ENCODE measurements at regions not wholly inside any gene's neighbourhood (a gene's known extent, or its start where the extent isn't known, plus 50 kb on each side); places are given as distances from the start of the nearest gene placed in this dataset.
"Not testable (repeated sequence)": the region's sequence is repeated elsewhere in the genome, so short reads cannot be mapped to it uniquely, and the experiment has no call there.

GRCh38 chr18:5021558-5021957 lies 175.5 kb downstream of the AKAIN1 start:
- no peak for DNase-seq (ENCODE audit: low spot score)

- no peak for DNase-seq (ENCODE audit: low spot score)
Measured at GRCh38 chr18:5015213-5015612, 181.8 kb downstream of the AKAIN1 start.

- peak; percentile 4 for DNase-seq (ENCODE audit: low spot score)
Measured at GRCh38 chr18:5004031-5004820, 192.8 kb downstream of the AKAIN1 start.

- DNase-seq (ENCODE audit: low spot score): no peak
Measured at GRCh38 chr18:4994710-4995109, 202.3 kb downstream of the AKAIN1 start.

- no peak for DNase-seq (ENCODE audit: low spot score)
Measured at GRCh38 chr18:4987452-4988405, 209.3 kb downstream of the AKAIN1 start.

GRCh38 chr18:4986677-4987076 lies 210.4 kb downstream of the AKAIN1 start:
- DNase-seq (ENCODE audit: low spot score): no peak

- peak; percentile 5 for DNase-seq (ENCODE audit: low spot score)
Measured at GRCh38 chr18:4986066-4986465, 211.0 kb downstream of the AKAIN1 start.

- no peak for DNase-seq (ENCODE audit: low spot score)
Measured at GRCh38 chr18:4961121-4961909, 235.7 kb downstream of the AKAIN1 start.

- no peak for DNase-seq (ENCODE audit: low spot score)
Measured at GRCh38 chr18:4960578-4960977, 236.5 kb downstream of the AKAIN1 start.

- no peak for DNase-seq (ENCODE audit: low spot score)
Measured at GRCh38 chr18:4931209-4931608, 265.8 kb downstream of the AKAIN1 start.

- DNase-seq (ENCODE audit: low spot score): no peak
Measured at GRCh38 chr18:4921548-4921947, 275.5 kb downstream of the AKAIN1 start.

- not testable (repeated sequence) for DNase-seq (ENCODE audit: low spot score)
Measured at GRCh38 chr18:4917509-4917908, 279.5 kb downstream of the AKAIN1 start.

- no peak for DNase-seq (ENCODE audit: low spot score)
Measured at GRCh38 chr18:4908328-4908727, 288.7 kb downstream of the AKAIN1 start.

GRCh38 chr18:4906856-4907255 lies 290.2 kb downstream of the AKAIN1 start:
- no peak for DNase-seq (ENCODE audit: low spot score)

- no peak for DNase-seq (ENCODE audit: low spot score)
Measured at GRCh38 chr18:4888251-4889040, 308.6 kb downstream of the AKAIN1 start.

GRCh38 chr18:4878480-4878879 lies 318.6 kb downstream of the AKAIN1 start:
- DNase-seq (ENCODE audit: low spot score): no peak

- DNase-seq (ENCODE audit: low spot score): no peak
Measured at GRCh38 chr18:4871197-4871596, 325.9 kb downstream of the AKAIN1 start.

GRCh38 chr18:4870177-4870773 lies 326.8 kb downstream of the AKAIN1 start:
- DNase-seq (ENCODE audit: low spot score): no peak

GRCh38 chr18:4869155-4869554 lies 327.9 kb downstream of the AKAIN1 start:
- no peak for DNase-seq (ENCODE audit: low spot score)

GRCh38 chr18:4858379-4859127 lies 338.5 kb downstream of the AKAIN1 start:
- DNase-seq (ENCODE audit: low spot score): no peak

All from umbilical cord (tissue), 1 donor.